GM18858 (cell line): ENCODE measurements at regions not wholly inside any gene's neighbourhood (a gene's known extent, or its start where the extent isn't known, plus 50 kb on each side); places are given as distances from the start of the nearest gene placed in this dataset.
A peak's percentile ranks its signal among the peaks of the same experiment; 100 is the strongest.

Source experiments
- ATAC-seq: cut with Tn5 transposase; IDR thresholded peaks from one replicate; pipeline ENCODE4 v1.9.1; 2021; ENCODE audit not compliant: unreplicated experiment

- ATAC-seq = no peak
These were observed 208.2 kb downstream of the SEC61B start for GRCh38 chr9:99430301-99430700.

GRCh38 chr9:99431103-99431502, 209.0 kb downstream of the SEC61B start:
- ATAC-seq = no peak

- no peak for ATAC-seq
These were observed 210.0 kb downstream of the SEC61B start for GRCh38 chr9:99432075-99432474.

- no peak for ATAC-seq
These were observed 211.0 kb downstream of the SEC61B start for GRCh38 chr9:99433095-99433494.

GRCh38 chr9:99433555-99433954, 211.5 kb downstream of the SEC61B start:
- peak; percentile 98 for ATAC-seq

GRCh38 chr9:99436616-99437015, 214.5 kb downstream of the SEC61B start:
- ATAC-seq = no peak

- no peak for ATAC-seq
These were observed 215.1 kb downstream of the SEC61B start for GRCh38 chr9:99437145-99437544.

GRCh38 chr9:99438596-99438995, 216.5 kb downstream of the SEC61B start:
- no peak for ATAC-seq

GRCh38 chr9:99441829-99442228, 219.7 kb downstream of the SEC61B start:
- no peak for ATAC-seq

GRCh38 chr9:99445371-99445891, 223.3 kb downstream of the SEC61B start:
- no peak for ATAC-seq

- no peak for ATAC-seq
These were observed 223.8 kb downstream of the SEC61B start for GRCh38 chr9:99445920-99446319.

- no peak for ATAC-seq
These were observed 225.9 kb downstream of the SEC61B start for GRCh38 chr9:99447951-99448350.

GRCh38 chr9:99449726-99450125, 227.6 kb downstream of the SEC61B start:
- ATAC-seq = no peak

GRCh38 chr9:99451112-99451606, 229.1 kb downstream of the SEC61B start:
- ATAC-seq = no peak

- ATAC-seq = no peak
These were observed 235.3 kb downstream of the SEC61B start for GRCh38 chr9:99457406-99457805.

- ATAC-seq = no peak
These were observed 235.9 kb downstream of the SEC61B start for GRCh38 chr9:99457981-99458380.

- ATAC-seq = no peak
These were observed 237.8 kb downstream of the SEC61B start for GRCh38 chr9:99459919-99460318.

GRCh38 chr9:99463131-99463530, 241.0 kb downstream of the SEC61B start:
- no peak for ATAC-seq

GRCh38 chr9:99464568-99464967, 242.5 kb downstream of the SEC61B start:
- ATAC-seq = no peak

GRCh38 chr9:99465231-99465907, 243.3 kb downstream of the SEC61B start:
- no peak for ATAC-seq

- ATAC-seq = no peak
These were observed 244.0 kb downstream of the SEC61B start for GRCh38 chr9:99466104-99466503.

GRCh38 chr9:99466781-99467180, 244.7 kb downstream of the SEC61B start:
- no peak for ATAC-seq

GRCh38 chr9:99471033-99471432, 249.0 kb downstream of the SEC61B start:
- no peak for ATAC-seq
